HEK293T (cell line): ENCODE measurements at regions not wholly inside any gene's neighbourhood (a gene's known extent, or its start where the extent isn't known, plus 50 kb on each side); places are given as distances from the start of the nearest gene placed in this dataset.

ENCODE experiments used
- ARNT ChIP-seq: fragments of 450-650 bp; IDR thresholded peaks from 2 replicates; pipeline ENCODE4 v1.6.1; 2017; ENCODE audit warnings: mild to moderate bottlenecking
- BHLHE40 ChIP-seq: fragments of 450-650 bp; IDR thresholded peaks from 2 replicates; pipeline ENCODE4 v1.6.1; 2016; ENCODE audit warnings: mild to moderate bottlenecking, moderate library complexity, borderline replicate concordance
- ELF4 ChIP-seq: fragments of 450-650 bp; IDR thresholded peaks from 2 replicates; pipeline ENCODE4 v1.6.1; 2017; ENCODE audit warnings: antibody characterized with exemption
- FOXK2 ChIP-seq: fragments of 450-650 bp; IDR thresholded peaks from 2 replicates; pipeline ENCODE4 v1.6.1; 2016; ENCODE audit warnings: mild to moderate bottlenecking
- FOXM1 ChIP-seq: fragments of 450-650 bp; IDR thresholded peaks from 2 replicates; pipeline ENCODE4 v1.6.1; 2017; ENCODE audit warnings: mild to moderate bottlenecking, borderline replicate concordance
- HDGF ChIP-seq: fragments of 450-650 bp; IDR thresholded peaks from 2 replicates; pipeline ENCODE4 v1.6.1; 2017; ENCODE audit warnings: antibody characterized with exemption, borderline replicate concordance
- LEF1 ChIP-seq: fragments of 450-650 bp; IDR thresholded peaks from 2 replicates; pipeline ENCODE4 v1.6.1; 2017; ENCODE audit warnings: mild to moderate bottlenecking, borderline replicate concordance
- SP1 ChIP-seq: fragments of 450-650 bp; IDR thresholded peaks from 2 replicates; pipeline ENCODE4 v1.6.1; 2017
- SUZ12 ChIP-seq: fragments of 450-650 bp; IDR thresholded peaks from 2 replicates; pipeline ENCODE4 v1.6.1; 2016; ENCODE audit warnings: mild to moderate bottlenecking
- TARDBP ChIP-seq: fragments of 450-650 bp; IDR thresholded peaks from 2 replicates; pipeline ENCODE4 v1.6.1; 2016
- ZNF384 ChIP-seq: fragments of 450-650 bp; IDR thresholded peaks from 2 replicates; pipeline ENCODE4 v1.6.1; 2016
- TF ChIP-seq, protein P1 (sequence below): fragments of 450-650 bp; IDR thresholded peaks from 2 replicates; pipeline ENCODE4 v1.6.1; 2016

DNA sequence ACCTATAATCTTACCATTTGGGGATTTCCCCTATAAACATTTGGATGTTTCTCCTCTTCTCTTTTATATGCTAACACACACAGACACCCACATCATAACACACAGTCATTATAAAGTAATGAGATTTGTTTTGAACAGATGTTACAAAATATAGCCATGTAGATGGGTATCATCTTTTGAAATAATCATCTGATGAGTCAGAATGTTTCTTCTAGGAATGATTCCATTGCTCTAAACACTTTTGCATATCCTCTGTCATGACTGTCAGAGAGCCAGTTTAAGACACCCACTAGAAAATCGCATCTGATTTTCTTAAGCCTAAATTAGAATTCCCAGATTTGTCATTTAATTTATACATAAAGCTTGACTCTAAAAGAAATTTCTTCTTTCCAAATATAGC, 442.6 kb downstream of the CMPK2 start:
- TF ChIP-seq TARDBP (no peak), ELF4 (no peak), FOXM1 (no peak), HDGF (no peak), FOXK2 (no peak), BHLHE40 (no peak), LEF1 (no peak), ZNF384 (no peak), SP1 (no peak), SUZ12 (no peak), ARNT (no peak)
- TF ChIP-seq, protein P1, sequence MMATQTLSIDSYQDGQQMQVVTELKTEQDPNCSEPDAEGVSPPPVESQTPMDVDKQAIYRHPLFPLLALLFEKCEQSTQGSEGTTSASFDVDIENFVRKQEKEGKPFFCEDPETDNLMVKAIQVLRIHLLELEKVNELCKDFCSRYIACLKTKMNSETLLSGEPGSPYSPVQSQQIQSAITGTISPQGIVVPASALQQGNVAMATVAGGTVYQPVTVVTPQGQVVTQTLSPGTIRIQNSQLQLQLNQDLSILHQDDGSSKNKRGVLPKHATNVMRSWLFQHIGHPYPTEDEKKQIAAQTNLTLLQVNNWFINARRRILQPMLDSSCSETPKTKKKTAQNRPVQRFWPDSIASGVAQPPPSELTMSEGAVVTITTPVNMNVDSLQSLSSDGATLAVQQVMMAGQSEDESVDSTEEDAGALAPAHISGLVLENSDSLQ = no peak
